Peyer's patch (tissue), 4 donors: ENCODE measurements at regions not wholly inside any gene's neighbourhood (a gene's known extent, or its start where the extent isn't known, plus 50 kb on each side); places are given as distances from the start of the nearest gene placed in this dataset.

Experiments used
- CTCF ChIP-seq, 6 experiments: fragments of 450-650 bp in 4 of 6; fragments of 200-600 bp in 2 of 6; sonication (generic) in 1 of 6; IDR thresholded peaks; one replicate each; pipeline ENCODE4 v1.5.1; 2017 to 2019; ENCODE audit warnings: antibody characterized with exemption in 6 of 6, mild to moderate bottlenecking in 3 of 6, moderate library complexity in 1 of 6
- POLR2A ChIP-seq, 2 donors: fragments of 450-650 bp; IDR thresholded peaks; one replicate each; pipeline ENCODE4 v1.5.1; 2017; ENCODE audit warnings: antibody characterized with exemption in 2 of 2, mild to moderate bottlenecking in 2 of 2, moderate library complexity in 2 of 2

DNA sequence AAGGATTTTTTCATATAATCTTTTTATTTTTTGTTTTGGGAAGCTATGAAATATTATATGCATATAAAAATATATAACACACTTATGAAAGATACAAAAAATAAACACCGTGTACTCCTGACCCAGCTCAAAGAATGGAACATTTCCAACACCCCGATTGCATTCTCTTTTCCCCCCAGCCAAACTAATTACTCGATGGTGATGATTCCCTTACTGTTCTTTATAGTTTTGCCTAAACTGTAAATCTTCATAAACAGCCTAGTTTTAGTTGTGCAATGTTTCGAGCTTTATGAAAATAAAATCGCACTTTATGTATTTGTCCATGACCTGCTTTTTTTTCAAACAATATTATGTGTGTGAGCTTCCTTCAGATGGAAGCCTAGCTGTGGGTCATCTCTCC lies 352.0 kb upstream of the KAZN start:
- TF ChIP-seq CTCF (IDR thresholded peaks at IDR 0.05) (no peak), POLR2A (IDR thresholded peaks at IDR 0.05) (no peak)
